Esophagus muscularis mucosa (tissue), 4 donors: ENCODE measurements at regions not wholly inside any gene's neighbourhood (a gene's known extent, or its start where the extent isn't known, plus 50 kb on each side); places are given as distances from the start of the nearest gene placed in this dataset.

Experiments
- EP300 ChIP-seq: sonication (generic); formaldehyde crosslinking; IDR thresholded peaks from one replicate; pipeline ENCODE4 v1.6.1; 2017; ENCODE audit warnings: antibody characterized with exemption
- POLR2A ChIP-seq: fragments of 450-650 bp; IDR thresholded peaks from one replicate; pipeline ENCODE4 v1.6.1; 2017; ENCODE audit warnings: antibody characterized with exemption, moderate library complexity, mild to moderate bottlenecking, low read depth
- POLR2AphosphoS5 ChIP-seq, 2 donors: sonication (generic); formaldehyde crosslinking; IDR thresholded peaks; one replicate each; pipeline ENCODE4 v1.6.1; 2017; ENCODE audit warnings: antibody characterized with exemption in 2 of 2
- TF ChIP-seq, protein P1 (sequence below), 3 experiments: fragments of 200-600 bp in 2 of 3; fragments of 450-650 bp in 1 of 3; sonication (generic) in 2 of 3; IDR thresholded peaks; one replicate each; pipeline ENCODE4 v1.5.1; 2017 to 2019; ENCODE audit warnings: antibody characterized with exemption in 3 of 3, mild to moderate bottlenecking in 2 of 3, moderate library complexity in 1 of 3

DNA sequence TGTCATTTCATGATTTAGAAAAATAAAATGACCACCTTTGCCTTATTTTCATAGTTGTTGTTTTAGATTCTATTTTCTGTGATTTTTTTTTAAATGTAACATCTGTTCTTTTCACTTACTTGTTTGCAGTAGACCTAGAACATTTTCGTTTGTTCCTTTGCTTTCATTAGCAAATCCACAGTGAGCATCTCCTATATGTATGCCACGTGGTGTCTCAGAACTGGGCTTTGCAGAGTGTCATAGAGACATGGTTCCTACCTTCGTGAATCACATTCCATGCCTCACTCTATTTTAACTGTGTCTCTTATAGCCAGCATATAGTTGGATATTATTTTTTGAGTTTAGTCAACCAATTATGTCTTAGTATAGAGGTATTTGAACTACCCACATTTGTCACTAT, 118.2 kb downstream of the KLF13 start:
- TF ChIP-seq EP300 (no peak), POLR2AphosphoS5 (IDR thresholded peaks at IDR 0.05) (no peak), POLR2A (no peak)
- TF ChIP-seq, protein P1, sequence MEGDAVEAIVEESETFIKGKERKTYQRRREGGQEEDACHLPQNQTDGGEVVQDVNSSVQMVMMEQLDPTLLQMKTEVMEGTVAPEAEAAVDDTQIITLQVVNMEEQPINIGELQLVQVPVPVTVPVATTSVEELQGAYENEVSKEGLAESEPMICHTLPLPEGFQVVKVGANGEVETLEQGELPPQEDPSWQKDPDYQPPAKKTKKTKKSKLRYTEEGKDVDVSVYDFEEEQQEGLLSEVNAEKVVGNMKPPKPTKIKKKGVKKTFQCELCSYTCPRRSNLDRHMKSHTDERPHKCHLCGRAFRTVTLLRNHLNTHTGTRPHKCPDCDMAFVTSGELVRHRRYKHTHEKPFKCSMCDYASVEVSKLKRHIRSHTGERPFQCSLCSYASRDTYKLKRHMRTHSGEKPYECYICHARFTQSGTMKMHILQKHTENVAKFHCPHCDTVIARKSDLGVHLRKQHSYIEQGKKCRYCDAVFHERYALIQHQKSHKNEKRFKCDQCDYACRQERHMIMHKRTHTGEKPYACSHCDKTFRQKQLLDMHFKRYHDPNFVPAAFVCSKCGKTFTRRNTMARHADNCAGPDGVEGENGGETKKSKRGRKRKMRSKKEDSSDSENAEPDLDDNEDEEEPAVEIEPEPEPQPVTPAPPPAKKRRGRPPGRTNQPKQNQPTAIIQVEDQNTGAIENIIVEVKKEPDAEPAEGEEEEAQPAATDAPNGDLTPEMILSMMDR (IDR thresholded peaks at IDR 0.05): no peak
